ENCODE measurements at regions not wholly inside any gene's neighbourhood (a gene's known extent, or its start where the extent isn't known, plus 50 kb on each side); places are given as distances from the start of the nearest gene placed in this dataset.

DNA sequence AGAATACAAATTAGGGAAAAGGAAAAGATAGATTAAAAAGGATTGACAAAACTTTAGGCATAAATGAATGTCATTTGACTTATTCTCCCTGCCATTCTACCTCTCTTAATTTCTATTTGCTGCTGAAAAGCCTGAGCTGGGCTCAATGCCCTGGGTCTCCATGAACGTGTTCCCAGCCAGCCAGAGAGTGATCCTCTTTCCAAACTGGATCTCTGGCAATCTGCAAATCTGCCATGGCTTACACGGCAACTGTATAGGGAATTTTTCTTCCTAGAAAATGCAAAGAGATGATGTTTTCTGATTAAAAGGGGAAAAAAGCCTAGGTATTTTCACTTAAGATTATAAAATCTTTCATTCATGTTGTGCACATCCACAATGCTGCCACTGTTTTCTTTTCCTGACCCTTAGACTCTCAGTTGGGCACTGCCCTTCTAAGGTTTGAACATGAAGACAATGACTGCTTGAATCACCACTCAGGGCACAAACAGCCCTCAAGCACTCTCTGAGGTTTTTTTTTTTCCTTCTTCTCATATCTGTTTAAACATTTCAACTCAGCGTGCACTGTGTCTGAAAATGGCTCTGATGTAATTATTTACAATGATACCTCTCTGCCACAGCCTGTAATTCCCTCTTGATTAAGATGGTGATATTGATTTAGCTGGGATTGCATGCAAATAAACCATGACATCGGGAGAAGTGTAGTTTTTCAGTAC lies 60.3 kb downstream of the DACT1 start:
- DNase-seq (ENCODE audit: low spot score), result no peak

DNA sequence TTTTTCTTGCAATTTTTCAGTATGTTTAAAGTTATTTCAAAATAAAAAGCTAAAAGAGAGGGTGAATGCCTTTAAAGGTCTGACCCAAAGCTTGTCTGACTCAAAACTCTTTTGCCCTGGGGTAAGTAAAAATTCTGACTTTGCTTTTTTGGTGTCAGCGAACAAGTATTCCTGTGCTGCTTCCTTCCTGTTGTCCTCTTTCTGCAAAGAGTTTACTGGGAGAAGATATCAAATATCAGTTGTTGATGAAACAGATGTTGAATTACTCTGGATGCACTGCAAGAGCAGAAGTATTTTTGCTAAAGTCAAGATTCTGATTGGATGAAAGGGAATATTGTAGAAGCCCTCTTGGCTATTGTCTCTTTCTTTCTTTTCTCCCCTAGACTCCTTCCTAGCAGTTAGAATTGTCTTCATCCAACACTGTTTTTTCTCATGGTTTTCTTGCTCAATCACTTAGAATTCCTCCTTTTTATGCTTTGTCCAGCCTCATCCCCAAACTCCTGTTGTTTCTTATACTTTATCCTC lies 62.0 kb downstream of the DACT1 start:
- DNase-seq (ENCODE audit: low spot score), result no peak

DNA sequence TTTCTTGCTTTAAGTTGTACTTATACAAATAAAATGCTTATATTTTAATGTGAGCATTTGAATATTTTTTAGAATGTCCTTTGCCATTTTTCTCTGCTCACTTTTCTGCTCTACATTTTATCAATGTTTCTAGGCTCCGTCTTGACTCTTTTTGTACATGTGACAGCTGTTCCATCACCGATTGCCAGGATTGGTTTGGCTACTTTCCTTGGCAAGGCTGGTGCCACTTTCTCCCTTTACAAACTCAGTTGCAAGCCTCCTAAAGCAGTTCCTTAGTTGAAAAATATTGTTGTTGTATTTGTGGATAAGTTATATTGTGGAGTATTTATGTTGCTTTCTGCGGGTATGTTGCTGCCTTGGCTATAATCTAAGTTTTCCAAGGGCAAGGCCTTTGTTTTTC lies 63.4 kb downstream of the DACT1 start:
- DNase-seq (ENCODE audit: low spot score), result no peak

DNA sequence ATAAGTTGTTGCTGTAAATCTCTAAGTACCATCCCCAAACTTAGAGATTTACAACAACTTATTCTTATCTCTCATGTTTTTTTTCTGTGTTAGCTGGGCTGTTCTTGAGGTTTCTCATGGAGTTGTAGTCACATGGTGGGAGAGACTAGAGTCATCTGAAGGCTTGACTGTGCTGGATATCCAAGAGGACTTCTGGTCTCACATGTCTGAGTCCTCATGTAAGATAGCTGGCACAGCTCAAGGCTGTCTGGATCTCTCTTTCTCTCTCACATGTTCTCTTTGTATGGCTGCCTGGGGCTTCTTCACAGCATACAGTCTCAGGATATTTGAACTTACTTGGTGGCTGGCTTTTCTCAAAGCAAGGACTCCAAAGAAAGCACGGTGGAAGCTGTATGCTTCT lies 63.8 kb downstream of the DACT1 start:
- no peak for DNase-seq (ENCODE audit: low spot score)

DNA sequence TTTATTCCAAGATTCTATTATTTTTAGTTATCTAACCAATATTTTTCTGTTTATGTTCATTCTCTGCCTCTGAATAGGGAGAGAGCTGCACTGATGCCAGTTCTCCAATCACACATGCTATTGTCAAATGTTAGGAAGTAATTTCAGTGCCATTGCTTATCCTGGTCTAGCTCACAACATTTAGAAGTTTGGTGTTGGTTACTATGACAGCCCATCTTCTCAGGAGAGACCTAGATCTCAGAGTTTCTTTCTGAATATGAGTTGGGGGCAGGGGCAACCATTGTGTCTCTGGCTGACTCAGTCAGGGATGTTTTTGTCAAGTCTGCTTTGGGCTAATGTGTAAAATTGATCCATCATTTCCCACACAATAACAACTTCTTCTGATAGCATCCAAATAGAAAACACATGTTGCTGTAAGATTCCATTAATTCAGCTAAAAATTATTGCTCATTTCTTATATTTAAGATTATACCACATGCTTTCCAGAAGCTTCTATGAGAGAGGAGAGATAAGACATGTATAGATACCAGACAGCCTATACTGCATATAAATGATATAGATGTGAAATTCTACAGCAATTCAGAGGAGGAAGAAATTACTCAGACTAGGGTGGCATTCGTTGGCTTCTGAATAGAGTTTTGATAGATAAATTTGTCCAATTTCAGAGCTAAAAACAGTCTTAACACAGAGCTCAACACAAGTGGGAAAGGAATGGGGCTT lies 64.8 kb downstream of the DACT1 start:
- no peak for DNase-seq (ENCODE audit: low spot score)

DNA sequence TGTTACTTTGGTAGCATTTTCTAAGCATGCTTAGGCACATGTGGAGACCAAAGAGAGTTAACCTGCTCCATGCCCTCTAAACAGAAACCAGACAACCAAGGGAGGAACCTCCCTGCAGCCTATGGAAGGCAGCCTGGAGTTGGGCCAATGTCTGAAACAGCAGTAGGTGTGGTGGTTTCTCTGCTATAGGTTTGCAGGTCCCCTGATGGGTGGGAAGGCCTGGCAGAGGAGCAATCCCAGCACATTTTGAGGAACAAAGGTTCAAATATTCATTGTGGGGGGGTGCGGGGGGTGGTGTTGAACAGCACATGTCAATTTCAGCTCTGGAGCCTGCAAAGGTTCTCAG lies 65.4 kb downstream of the DACT1 start:
- no peak for DNase-seq (ENCODE audit: low spot score)

DNA sequence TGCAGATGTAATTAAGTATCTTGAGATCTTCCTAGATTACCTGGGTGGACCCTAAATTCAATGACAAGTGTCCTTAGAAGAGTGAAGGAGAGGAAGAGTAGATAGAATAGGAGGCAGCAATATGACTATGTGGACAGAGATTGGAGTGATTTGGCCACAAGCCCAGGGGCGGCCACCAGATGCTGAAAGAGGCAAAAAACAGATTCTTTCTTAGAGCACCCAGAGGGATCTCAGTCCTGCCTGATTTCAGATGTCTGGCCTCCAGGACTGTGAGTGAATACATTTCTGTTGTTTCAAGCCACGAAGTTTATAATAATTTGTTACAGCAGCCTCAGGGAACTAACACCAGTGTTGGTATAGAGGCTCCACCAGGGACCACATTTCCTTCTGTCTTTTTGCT lies 67.3 kb downstream of the DACT1 start:
- no peak for DNase-seq (ENCODE audit: low spot score)

DNA sequence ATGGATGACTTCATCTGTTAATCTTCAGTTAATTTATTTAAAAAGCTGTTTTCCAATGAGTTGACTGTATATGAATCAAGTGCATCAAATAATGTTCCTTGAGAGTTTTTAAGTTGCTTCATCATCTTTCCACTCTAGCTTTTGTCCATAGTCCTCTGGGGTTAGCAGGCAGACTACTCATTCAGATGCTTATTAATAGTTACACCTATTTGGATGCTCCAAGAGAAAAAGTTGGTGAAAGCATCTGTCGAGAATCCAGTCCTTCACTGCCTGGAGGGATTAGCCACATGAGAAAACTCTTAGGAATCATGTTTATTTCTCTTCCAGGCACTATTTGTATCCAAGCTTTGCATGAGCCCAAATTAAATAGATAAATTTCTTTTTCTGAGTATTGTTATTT lies 70.2 kb downstream of the DACT1 start:
- no peak for DNase-seq (ENCODE audit: low spot score)

DNA sequence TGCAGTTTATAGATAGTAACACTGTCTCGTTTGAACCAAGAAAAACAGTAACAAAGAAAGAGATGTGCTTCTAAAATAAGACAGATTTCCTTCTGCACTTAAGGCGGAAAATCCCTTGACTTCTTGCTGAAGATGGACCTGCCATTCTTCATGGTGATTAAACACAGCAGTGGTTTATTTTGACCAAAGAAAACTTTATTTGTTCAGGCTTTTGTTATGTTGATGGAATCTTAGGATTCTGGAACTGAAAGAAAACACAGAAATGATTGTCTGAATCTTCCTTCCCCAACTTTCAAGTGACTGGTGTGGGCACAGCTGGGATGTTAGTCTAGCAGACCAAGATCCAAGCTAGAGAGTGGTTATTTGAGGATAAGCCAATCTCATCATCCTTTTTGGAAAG lies 72.2 kb downstream of the DACT1 start:
- DNase-seq (ENCODE audit: low spot score), result no peak

DNA sequence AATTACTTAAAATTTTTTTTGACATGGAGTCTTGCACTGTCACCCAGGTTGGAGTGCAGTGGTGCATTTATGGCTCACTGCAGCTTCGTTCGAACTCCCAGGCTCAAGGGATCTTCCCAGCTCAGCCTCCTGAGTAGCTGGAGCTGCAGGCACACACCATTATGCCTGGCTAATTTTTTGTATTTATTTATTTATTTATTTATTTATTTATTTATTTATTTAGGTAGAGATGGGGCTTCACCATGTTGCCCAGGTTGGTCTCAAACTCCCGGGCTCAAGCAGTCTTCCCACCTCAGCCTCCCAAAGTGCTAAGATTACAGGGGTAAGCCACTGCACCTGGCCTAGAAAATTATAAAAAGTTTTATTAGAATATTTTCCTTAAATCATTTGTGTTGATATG lies 73.6 kb downstream of the DACT1 start:
- no peak for DNase-seq (ENCODE audit: low spot score)

DNA sequence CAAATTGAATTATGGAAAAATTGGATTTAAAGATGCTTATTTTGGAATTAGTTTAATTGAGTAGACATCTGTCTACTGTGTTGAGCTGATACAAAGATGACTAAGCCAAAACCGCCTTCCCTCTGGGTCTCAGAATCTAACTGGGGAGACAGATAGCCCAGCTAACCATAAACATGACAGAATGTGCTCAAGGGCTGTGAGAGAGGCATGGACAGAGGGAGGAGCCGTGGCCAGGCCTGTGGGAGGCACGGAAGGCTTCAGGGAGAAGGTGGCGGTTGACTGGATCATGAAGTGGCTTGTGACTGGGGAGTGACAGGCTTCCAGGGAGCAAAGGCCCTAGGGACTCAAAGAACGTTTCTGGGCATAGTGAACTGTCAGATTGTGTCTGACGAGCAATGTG lies 74.6 kb downstream of the DACT1 start:
- no peak for DNase-seq (ENCODE audit: low spot score)

DNA sequence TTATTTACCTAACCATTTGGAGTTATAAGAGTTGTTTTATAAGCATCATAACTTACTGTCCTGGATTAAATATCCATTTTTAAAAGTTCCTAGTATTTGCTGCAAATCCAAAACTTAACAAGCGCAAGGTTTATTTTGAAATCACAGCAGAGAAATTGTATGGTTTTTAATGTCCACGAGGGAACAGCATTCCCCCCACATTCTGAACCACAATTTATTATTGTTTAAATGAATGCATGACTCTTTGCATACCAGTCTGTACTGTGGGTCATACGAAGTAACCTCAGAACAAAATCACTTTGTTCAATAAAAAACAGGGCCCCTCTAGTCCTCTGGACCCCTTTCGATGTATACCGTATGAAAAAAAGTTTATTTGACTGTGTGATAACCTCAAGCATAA lies 75.9 kb downstream of the DACT1 start:
- DNase-seq (ENCODE audit: low spot score), result no peak

DNA sequence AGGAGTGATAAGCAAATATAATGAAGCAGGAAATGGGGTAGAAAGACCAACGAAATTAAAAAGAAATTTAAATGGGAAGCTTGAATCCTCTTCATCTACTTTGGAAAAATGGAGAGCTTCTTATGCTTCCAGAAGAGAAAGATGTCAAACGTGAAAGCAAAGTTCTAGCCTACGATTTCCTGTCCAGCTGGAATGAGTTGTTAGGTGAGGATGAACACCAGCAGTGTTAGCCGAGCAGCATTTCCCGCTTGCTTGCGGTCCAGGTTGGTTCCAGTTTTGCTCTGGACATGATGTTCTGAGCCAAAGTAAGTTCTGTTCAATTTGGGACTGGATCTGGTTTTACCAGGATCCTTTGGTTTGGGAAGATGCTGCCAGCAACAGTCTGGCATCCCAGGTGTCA lies 78.9 kb downstream of the DACT1 start:
- no peak for DNase-seq (ENCODE audit: low spot score)

DNA sequence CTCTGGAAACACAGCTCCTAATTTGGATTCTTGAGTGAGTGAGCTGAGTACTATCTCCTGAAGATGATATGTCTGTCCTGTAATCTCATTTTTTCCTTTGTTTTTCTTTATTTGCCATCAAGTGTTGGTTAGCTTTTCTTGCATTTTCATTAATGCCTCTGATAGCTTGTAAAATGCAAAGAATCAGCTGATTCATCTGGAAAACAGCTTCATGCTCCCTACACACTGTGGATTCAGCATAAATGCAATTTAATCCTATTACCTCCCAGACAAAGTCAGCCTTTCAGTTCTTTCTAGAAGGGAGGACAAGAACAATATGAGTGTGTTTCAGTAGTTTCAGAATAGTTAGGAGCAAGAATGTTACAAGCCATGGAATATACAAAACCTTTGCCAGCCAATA lies 79.4 kb downstream of the DACT1 start:
- DNase-seq (ENCODE audit: low spot score), result no peak

DNA sequence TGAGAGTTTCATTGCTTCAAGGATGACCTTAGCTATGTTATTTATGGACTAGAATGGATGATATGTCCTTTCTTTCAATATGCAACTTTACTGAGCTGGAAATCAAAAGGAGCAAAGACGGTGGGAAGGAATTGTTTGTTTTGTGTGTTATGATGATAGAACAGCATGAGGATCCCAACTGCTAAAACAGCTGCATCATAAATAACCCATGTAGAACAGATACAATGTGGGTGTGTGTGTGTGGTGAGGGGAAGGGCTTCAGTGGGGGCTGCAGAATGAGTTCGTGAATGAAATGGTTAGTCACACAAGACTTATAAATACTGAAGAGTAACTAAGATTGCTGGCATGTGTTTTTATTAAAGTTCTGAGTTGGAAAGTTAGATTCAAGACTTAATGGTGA lies 80.1 kb downstream of the DACT1 start:
- no peak for DNase-seq (ENCODE audit: low spot score)

DNA sequence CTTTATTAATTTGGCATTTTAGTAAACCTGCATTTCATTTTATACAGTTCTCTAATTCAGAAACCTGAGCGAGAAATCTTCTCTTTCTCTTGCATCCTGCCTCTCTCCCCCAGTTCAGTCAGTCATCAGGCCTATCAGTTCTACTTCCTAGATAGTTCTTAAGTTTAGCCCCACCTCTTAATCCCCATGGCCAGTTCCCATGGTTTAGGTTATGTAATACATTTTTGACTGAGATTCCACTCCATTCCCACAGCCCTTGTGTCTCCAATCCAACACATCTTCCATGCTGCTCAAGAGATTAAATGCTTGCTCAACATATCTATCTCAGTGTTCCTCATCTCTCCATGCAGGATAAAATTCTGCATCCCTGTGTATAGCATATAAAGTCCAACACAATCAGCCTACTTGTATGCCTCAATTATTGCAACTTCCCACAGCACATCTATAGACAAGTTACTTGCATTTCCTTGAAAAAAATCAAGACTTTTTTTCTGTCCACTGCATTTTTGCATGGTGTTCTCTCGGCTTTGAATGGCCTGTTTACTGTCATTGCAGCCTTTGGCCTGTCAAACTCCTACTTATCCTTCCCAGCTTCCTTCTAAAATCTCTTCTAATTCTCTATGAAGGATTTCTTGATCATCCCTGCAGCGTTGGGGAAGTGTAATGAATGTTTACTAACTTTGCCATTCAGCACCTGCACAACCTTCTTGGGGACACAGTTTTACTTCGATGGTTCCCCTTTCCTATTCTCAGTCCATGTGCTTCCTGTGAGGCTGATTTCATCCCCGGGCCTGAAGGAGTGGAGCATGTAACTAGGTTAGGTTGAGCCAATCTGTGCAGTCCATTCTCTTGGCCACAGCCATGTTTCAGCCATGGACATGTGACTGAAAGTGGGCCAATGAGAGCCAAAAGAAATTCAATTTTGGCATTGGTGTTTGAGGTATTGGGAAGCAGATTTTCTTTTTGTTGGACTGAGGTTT lies 80.8 kb downstream of the DACT1 start:
- DNase-seq (ENCODE audit: low spot score), result no peak

DNA sequence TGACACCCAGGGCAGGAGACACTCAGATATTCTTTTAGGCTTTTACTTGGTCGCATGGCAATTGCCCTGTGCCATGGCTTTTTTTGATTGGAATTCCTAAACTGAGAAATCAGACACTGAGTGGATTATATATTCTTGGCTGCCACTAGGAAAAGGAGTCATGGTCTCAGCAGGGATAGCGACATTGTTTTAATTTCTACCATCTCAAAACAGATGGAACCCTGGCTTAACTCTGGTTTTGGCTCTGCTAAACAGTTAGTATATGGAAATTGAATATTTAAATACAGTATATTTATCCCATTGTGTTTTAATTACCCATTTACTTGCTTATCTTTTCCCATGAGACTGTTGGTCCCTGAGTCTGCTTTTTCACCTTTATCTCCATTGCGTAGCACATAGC lies 84.0 kb downstream of the DACT1 start:
- no peak for DNase-seq (ENCODE audit: low spot score)

DNA sequence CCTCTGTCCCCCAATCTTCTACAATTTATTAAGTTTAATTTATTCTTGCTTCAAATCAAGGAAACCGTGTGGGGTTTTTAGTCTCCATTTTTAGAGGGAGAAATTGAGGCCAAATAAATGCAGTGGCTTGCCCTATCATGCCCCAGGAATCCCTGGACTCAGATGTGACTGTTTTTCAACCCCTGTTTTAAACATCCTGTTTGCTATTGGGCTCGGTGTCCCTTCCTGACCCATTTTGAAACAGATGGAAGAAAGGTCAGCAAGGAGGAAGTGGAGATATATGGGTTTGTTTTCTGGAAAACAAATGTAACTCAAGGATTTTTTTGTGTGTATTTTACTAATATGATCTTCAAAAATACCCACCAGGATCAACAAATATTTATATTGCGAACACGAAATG lies 84.7 kb downstream of the DACT1 start:
- no peak for DNase-seq (ENCODE audit: low spot score)

DNA sequence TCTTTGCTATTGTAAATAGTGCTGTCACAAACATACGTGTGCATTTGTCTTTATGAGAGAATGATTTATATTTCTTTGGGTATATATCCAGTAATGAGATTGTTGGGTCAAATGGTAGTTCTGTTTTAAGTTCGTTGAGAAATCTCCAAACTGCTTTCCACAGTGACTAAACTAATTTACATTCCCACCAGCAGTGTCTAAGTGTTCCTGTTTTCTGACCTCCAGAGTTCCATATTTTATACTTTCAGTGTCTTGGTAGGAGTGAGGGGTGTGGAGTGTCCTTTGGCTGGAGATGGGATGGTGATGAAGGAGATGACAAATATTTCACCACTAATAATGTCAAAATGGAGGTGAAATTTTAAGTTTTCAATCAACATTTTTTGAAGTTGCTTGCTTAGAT lies 86.4 kb downstream of the DACT1 start:
- DNase-seq (ENCODE audit: low spot score), result no peak

DNA sequence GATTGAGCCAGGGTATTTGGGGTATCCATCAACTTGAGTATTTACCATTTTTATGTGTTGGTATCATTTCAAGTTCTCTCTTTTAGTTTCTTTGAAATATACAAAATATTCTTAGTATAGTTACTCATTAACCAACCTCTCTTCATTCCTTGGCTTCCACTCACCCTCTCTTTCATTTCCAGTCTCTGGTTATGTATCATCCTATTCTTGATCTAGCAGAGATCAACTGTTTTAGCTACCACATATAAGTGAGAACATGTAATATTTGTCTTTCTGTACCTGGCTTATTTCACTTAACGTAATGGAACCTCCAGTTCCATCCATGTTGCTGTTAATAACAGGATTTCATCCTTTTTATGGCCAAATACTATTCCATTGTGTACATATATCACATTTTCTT lies 86.9 kb downstream of the DACT1 start:
- no peak for DNase-seq (ENCODE audit: low spot score)

DNA sequence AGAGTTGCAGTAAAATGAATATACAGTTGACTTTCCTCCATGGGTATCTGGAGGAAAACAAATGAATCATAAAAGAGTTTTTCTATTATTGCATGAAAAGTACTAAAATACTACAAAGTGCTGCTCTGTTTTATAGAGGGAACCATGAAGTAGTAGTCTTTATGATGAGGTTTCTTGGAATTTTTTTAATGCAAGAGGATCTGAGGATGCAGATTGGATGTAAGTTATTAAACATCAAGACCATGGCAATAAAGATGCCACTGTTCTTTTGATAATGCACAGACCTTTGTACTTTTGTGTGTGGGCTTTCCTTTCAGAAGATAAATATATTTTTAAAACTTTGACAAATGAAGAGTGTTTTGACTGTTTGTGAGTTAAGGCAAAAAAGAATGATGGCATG lies 87.5 kb downstream of the DACT1 start:
- DNase-seq (ENCODE audit: low spot score), result no peak

DNA sequence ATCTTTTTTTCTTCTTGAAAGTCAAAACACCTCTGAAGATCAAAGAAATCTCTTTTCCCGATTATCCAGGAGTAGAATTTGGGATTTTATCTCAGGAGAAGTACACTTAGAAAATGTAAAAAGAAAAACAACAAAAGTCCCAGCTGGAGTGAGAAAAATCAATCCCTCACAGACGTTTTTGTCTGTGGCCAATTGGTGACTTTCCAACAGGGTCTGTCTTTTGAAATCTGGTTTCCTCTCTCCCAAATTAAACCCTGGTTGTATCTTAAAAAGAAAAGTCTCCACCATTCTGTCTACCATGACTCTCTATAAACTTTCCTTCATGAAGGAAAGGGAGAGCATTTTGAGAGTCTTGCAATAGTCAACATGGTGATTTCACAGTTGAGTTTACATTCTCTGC lies 88.1 kb downstream of the DACT1 start:
- no peak for DNase-seq (ENCODE audit: low spot score)

All from left forelimb (tissue), 1 donor.